ENCODE measurements at regions not wholly inside any gene's neighbourhood (a gene's known extent, or its start where the extent isn't known, plus 50 kb on each side); places are given as distances from the start of the nearest gene placed in this dataset.

GRCh38 chr21:35191754-35192153 is 142.7 kb upstream of the RUNX1 start:
- CTCF ChIA-PET = no interaction called here

GRCh38 chr21:35191128-35191527 is 142.0 kb upstream of the RUNX1 start:
- WGBS (ENCODE audit: low lambda C conversion rate) = 97% methylated on average over 6 of the region's 6 CpGs
- Histone ChIP-seq H2AFZ (ENCODE audit: low read depth) (no peak overlapping the region), H3K4me1 (ENCODE audit: control insufficient read depth in 1 of 2, insufficient read depth in 2 of 2, low read depth in 1 of 2, low read length in 1 of 2) (peaks cover 4 to 11% of the 10 kb centered on the region in 2 experiments; a peak in 2 of 4 replicates), H3K4me3 (ENCODE audit: low read depth in 2 of 2, low read length in 1 of 2) (no peak overlapping the region), H3F3A (replicated peaks; ENCODE audit: insufficient read depth) (peaks cover 23% of the 10 kb centered on the region), H3K36me3 (replicated peaks in 1 of 2; ENCODE audit: control insufficient read depth in 1 of 2, insufficient read depth in 2 of 2, low read length in 1 of 2) (no peaks in the 10 kb centered on the region), H4K20me1 (ENCODE audit: insufficient read depth) (no peaks in the 10 kb centered on the region), H3K27ac (ENCODE audit: low read depth in 2 of 2, low read length in 1 of 2) (no peak overlapping the region), H3K9me3 (no peaks in the 10 kb centered on the region), H3K27me3 (ENCODE audit: insufficient read depth) (no peaks in the 10 kb centered on the region), H3K9ac (no peak overlapping the region), H3K4me2 (no peak overlapping the region), H3K9me2 (no peaks in the 10 kb centered on the region), H3K79me2 (ENCODE audit: insufficient read depth) (no peaks in the 10 kb centered on the region)
- ChIA-PET CTCF (interaction anchor here (1.0 kb wide), 1 partner anchor 24 kb away, joined by 3 read pairs; no protein-coding TSS in a partner anchor), POLR2A (no interaction called here)
- TF ChIP-seq ZBTB33 (IDR thresholded peaks at IDR 0.05; ENCODE audit: borderline replicate concordance, low read depth) (no peak), NFIC (IDR thresholded peaks at IDR 0.05; ENCODE audit: borderline replicate concordance) (no peak), GABPA (IDR thresholded peaks at IDR 0.05; ENCODE audit: low read depth) (no peak), USF1 (IDR thresholded peaks at IDR 0.05; ENCODE audit: borderline replicate concordance, low read depth) (no peak)
- no peak for DNase-seq

More at GRCh38 chr21:35191754-35192153, 142.7 kb upstream of the RUNX1 start:
- TF ChIP-seq RXRA (IDR thresholded peaks at IDR 0.05; ENCODE audit: borderline replicate concordance, low read depth) = no peak
- no peak overlapping the region for H3K4me3 ChIP-seq (ENCODE audit: low read depth in 2 of 2, low read length in 1 of 2)
- no peak overlapping the region for H3K9ac ChIP-seq
- no peaks in the 10 kb centered on the region for H3K9me2 ChIP-seq
- peaks cover 4 to 11% of the 10 kb centered on the region in 2 experiments; a peak in 2 of 4 replicates for H3K4me1 ChIP-seq (ENCODE audit: control insufficient read depth in 1 of 2, insufficient read depth in 2 of 2, low read depth in 1 of 2, low read length in 1 of 2)
- POLR2A ChIA-PET = no interaction called here
- H3K36me3 ChIP-seq (replicated peaks in 1 of 2; ENCODE audit: control insufficient read depth in 1 of 2, insufficient read depth in 2 of 2, low read length in 1 of 2) = no peaks in the 10 kb centered on the region
- no peaks in the 10 kb centered on the region for H3K27me3 ChIP-seq (ENCODE audit: insufficient read depth)
- no peak overlapping the region for H3K4me2 ChIP-seq
- no peaks in the 10 kb centered on the region for H3K9me3 ChIP-seq
- H4K20me1 ChIP-seq (ENCODE audit: insufficient read depth) = no peaks in the 10 kb centered on the region
- no peaks in the 10 kb centered on the region for H3K79me2 ChIP-seq (ENCODE audit: insufficient read depth)
- DNase-seq = no peak
- H3K27ac ChIP-seq (ENCODE audit: low read depth in 2 of 2, low read length in 1 of 2) = no peak overlapping the region
- no peak overlapping the region for H2AFZ ChIP-seq (ENCODE audit: low read depth)
- H3F3A ChIP-seq (replicated peaks; ENCODE audit: insufficient read depth) = peaks cover 23% of the 10 kb centered on the region

- 74% methylated on average over 5 of the region's 5 CpGs for WGBS (ENCODE audit: low lambda C conversion rate)
- no peak overlapping the region for H3K9ac ChIP-seq
- CTCF ChIA-PET = interaction anchor here (1.0 kb wide), 1 partner anchor 25 kb away, joined by 3 read pairs; no protein-coding TSS in a partner anchor
Measured at GRCh38 chr21:35190201-35190701, 141.1 kb upstream of the RUNX1 start.

More at GRCh38 chr21:35190201-35190701, 141.1 kb upstream of the RUNX1 start:
- Histone ChIP-seq H4K20me1 (ENCODE audit: insufficient read depth) (no peaks in the 10 kb centered on the region), H3K79me2 (ENCODE audit: insufficient read depth) (no peaks in the 10 kb centered on the region), H3K27me3 (ENCODE audit: insufficient read depth) (no peaks in the 10 kb centered on the region), H3K36me3 (replicated peaks in 1 of 2; ENCODE audit: control insufficient read depth in 1 of 2, insufficient read depth in 2 of 2, low read length in 1 of 2) (no peaks in the 10 kb centered on the region), H3K4me2 (no peak overlapping the region), H3K4me3 (ENCODE audit: low read depth in 2 of 2, low read length in 1 of 2) (no peak overlapping the region), H3K9me3 (no peaks in the 10 kb centered on the region), H3K4me1 (ENCODE audit: control insufficient read depth in 1 of 2, insufficient read depth in 2 of 2, low read depth in 1 of 2, low read length in 1 of 2) (peaks cover 4 to 11% of the 10 kb centered on the region in 2 experiments; a peak in 2 of 4 replicates), H3F3A (replicated peaks; ENCODE audit: insufficient read depth) (peaks cover 22% of the 10 kb centered on the region), H3K27ac (ENCODE audit: low read depth in 2 of 2, low read length in 1 of 2) (peak overlapping the region in 1 of 2 experiments; percentile 15; a peak in 2 of 4 replicates), H3K9me2 (no peaks in the 10 kb centered on the region), H2AFZ (ENCODE audit: low read depth) (no peak overlapping the region)
- TF ChIP-seq GABPA (IDR thresholded peaks at IDR 0.05; ENCODE audit: low read depth) (no peak), TCF12 (IDR thresholded peaks at IDR 0.05) (peak; percentile 41; the same call in 1 of the 2 replicates), NFIC (IDR thresholded peaks at IDR 0.05; ENCODE audit: borderline replicate concordance) (0 out of 2 replicates have a peak, but pooled peaks have one; percentile 21), FOSL2 (IDR thresholded peaks at IDR 0.05; ENCODE audit: borderline replicate concordance, low read depth) (peak; percentile 39; the same call in 1 of the 2 replicates)
- POLR2A ChIA-PET = no interaction called here
- no peak for DNase-seq

Data from SK-N-SH (cell line).